ENCODE measurements at regions not wholly inside any gene's neighbourhood (a gene's known extent, or its start where the extent isn't known, plus 50 kb on each side); places are given as distances from the start of the nearest gene placed in this dataset.

DNA sequence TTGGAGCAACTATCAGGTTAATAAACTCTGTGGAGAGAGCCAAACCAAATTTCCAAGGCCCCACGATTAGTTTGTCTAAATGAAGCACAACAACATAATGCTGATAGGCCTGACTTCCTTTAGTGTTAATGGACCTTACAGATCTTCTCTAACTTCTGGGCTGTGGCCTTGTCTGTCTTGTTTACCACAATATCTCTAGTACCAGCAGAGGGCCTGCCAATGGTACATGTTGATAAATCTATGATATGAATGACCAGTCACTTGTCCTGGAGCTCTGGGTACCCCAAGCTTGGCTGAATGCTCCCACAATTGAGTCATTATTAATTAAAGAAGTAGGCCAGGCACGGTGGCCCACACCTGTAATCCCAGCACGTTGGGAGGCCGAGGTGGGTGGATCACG lies 78.9 kb upstream of the CISTR start:
- TF ChIP-seq, protein P1, sequence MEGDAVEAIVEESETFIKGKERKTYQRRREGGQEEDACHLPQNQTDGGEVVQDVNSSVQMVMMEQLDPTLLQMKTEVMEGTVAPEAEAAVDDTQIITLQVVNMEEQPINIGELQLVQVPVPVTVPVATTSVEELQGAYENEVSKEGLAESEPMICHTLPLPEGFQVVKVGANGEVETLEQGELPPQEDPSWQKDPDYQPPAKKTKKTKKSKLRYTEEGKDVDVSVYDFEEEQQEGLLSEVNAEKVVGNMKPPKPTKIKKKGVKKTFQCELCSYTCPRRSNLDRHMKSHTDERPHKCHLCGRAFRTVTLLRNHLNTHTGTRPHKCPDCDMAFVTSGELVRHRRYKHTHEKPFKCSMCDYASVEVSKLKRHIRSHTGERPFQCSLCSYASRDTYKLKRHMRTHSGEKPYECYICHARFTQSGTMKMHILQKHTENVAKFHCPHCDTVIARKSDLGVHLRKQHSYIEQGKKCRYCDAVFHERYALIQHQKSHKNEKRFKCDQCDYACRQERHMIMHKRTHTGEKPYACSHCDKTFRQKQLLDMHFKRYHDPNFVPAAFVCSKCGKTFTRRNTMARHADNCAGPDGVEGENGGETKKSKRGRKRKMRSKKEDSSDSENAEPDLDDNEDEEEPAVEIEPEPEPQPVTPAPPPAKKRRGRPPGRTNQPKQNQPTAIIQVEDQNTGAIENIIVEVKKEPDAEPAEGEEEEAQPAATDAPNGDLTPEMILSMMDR (IDR thresholded peaks at IDR 0.05; ENCODE audit: low read depth, low read length): no peak
- in situ Hi-C loops (cut with HindIII; ENCODE audit: low sequenced_read_pairs): no loop called here

DNA sequence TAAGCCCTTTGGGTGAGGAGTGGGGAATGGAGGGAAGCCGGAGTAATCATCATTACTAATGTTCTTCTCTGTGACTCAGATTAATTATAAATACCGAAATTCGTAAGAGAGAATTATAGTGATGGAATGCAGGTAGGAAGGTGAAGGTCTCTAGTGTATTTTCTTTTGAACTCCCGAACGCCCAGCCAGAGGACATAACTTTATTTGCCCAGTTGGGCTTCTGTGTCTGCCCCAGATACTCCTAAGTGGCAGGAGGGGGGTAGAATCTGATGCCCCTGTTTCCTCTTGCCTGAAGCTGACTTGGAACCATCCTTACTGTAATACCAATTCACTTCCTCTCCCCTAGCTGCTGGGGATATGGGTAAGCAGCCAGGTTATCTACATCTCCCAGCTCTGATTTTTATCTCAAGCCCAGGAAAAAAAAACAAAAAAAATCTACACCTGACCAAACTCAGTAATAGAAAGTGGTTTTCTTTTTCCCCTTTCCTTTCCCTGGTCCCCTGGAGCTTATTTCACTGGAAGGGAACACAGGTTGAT lies 84.4 kb upstream of the CISTR start:
- H3K4me3 ChIP-seq (ENCODE audit: low read depth, low read length): no peak overlapping the region
- in situ Hi-C loops (cut with HindIII; ENCODE audit: low sequenced_read_pairs): no loop called here
- no peak for DNase-seq (ENCODE audit: low read depth, low spot score)
- TF ChIP-seq, protein P1 (IDR thresholded peaks at IDR 0.05; ENCODE audit: low read depth, low read length): no peak

More for the DNA sequence above, 78.9 kb upstream of the CISTR start:
- DNase-seq (ENCODE audit: low read depth, low spot score): no peak
- no peak overlapping the region for H3K4me3 ChIP-seq (ENCODE audit: low read depth, low read length)

DNA sequence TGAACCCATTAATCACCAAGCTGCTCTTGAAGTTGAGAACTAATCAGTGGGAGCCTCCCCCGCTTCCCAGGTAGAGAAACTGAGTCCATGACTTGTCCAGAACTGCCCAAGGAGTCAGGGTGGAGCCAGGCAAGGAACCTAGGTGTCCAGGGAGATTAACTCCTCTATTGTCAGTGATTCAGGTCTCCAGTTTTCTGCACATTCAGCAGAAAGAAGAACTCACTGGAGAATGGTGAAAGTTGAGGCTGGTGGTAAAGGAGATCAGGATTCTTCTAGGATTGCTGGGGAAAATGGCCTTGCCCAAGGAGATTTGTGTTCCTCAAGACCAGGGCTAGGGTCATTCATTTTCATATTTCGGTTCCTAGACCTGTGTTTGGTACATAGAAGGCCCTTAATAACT lies 87.2 kb upstream of the CISTR start:
- no peak for DNase-seq (ENCODE audit: low read depth, low spot score)
- in situ Hi-C loops (cut with HindIII; ENCODE audit: low sequenced_read_pairs): no loop called here
- TF ChIP-seq, protein P1 (IDR thresholded peaks at IDR 0.05; ENCODE audit: low read depth, low read length): no peak

DNA sequence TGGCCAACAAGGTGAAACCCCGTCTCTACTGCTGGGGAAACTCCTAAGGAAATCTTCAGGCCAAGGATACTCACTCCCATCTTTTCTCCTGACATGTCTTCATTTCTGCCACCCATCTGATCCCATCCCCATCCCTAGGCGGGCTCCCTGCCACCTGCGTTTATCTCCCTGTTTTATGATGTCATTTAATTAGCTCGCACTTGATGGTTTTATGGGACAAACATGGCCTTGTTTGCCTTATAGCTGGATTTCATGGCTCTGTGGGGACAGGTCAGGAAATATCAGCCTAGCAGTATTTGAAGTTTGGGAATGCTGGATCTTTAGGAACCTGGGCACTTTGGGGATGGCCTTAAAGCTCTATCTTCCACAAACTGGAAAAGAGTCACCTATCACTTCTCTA lies 88.5 kb upstream of the CISTR start:
- no peak for DNase-seq (ENCODE audit: low read depth, low spot score)
- TF ChIP-seq, protein P1 (IDR thresholded peaks at IDR 0.05; ENCODE audit: low read depth, low read length): no peak
- in situ Hi-C loops (cut with HindIII; ENCODE audit: low sequenced_read_pairs): no loop called here
- no peak overlapping the region for H3K4me3 ChIP-seq (ENCODE audit: low read depth, low read length)

More for the DNA sequence above, 87.2 kb upstream of the CISTR start:
- H3K4me3 ChIP-seq (ENCODE audit: low read depth, low read length): no peak overlapping the region

DNA sequence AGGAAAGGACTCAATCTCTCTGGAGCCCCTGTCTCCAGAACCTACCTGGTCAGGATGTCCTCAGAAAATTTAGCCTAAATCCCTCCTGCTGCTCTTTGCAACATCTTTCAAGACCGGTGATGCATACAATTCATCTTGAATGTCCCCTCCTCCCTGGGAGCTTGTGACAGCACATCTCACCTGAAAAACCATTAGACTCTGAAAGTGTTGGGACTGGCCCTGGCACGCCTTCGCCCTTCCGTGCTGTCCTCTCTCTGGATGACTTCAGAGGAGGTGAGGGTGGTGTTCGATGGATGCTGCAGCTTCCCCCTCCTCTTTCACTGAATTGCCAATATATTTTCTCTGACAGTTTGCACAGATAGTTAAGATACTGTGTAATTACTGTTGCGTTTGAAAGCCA lies 90.9 kb upstream of the CISTR start:
- no peak for DNase-seq (ENCODE audit: low read depth, low spot score)
- H3K4me3 ChIP-seq (ENCODE audit: low read depth, low read length): no peak overlapping the region
- in situ Hi-C loops (cut with HindIII; ENCODE audit: low sequenced_read_pairs): no loop called here
- TF ChIP-seq, protein P1 (IDR thresholded peaks at IDR 0.05; ENCODE audit: low read depth, low read length): no peak

DNA sequence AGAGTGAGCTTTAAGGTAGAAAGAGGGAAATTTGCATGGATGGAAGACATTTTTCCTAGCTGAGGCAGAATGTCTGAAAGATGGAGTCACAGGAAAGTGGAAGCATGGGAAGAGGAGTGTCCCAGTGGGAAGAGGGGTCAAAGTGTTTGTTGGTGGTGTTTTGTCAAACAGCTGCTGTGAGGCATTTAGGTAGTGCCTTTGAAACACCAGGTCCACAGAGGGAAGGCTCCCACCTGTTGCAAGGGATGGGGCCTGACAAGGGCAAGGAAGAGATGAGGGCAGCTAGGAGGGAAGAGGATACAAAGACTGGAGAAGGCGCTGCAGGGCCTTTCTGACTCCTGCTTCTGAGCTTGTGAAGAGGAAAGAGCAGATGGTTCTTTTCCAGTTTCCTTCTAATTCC lies 91.8 kb upstream of the CISTR start:
- TF ChIP-seq, protein P1 (IDR thresholded peaks at IDR 0.05; ENCODE audit: low read depth, low read length): no peak
- DNase-seq (ENCODE audit: low read depth, low spot score): no peak
- in situ Hi-C loops (cut with HindIII; ENCODE audit: low sequenced_read_pairs): no loop called here
- no peak overlapping the region for H3K4me3 ChIP-seq (ENCODE audit: low read depth, low read length)
